ENCODE measurements at regions not wholly inside any gene's neighbourhood (a gene's known extent, or its start where the extent isn't known, plus 50 kb on each side); places are given as distances from the start of the nearest gene placed in this dataset.
A peak's percentile ranks its signal among the peaks of the same experiment; 100 is the strongest.
"Not testable (repeated sequence)": the region's sequence is repeated elsewhere in the genome, so short reads cannot be mapped to it uniquely, and the experiment has no call there.

DNA sequence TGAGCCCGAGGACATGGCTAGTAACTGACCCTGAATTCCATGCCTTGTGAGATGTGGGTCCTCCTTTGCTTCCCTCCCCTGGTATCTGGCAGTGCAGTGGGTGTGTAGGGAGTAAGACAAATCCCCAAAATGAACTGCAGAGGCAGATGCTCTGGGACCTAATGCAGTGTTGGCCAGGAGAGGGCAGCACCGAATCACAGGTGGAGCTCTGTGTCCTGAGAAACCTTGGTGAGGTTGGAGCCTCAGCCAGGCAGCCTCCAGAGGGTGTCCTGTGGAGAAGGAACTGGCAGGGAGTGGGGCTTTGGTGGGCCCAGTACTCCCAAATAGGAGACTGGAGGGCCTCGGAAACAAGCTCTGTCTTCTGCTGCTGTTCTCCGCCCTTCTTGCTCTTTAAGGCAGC lies 209.9 kb downstream of the CCNG2 start:
- intact Hi-C loops (cut with DNase I); H3K9me3 ChIP-seq; H3K4me1 ChIP-seq; H3K27ac ChIP-seq; H3K27me3 ChIP-seq; DNase-seq; H3K4me3 ChIP-seq; H3K36me3 ChIP-seq (replicated peaks in 1 of 2; ENCODE audit: insufficient read depth in 1 of 2, low read depth in 2 of 2): not testable (repeated sequence)
- TF ChIP-seq, protein P1, sequence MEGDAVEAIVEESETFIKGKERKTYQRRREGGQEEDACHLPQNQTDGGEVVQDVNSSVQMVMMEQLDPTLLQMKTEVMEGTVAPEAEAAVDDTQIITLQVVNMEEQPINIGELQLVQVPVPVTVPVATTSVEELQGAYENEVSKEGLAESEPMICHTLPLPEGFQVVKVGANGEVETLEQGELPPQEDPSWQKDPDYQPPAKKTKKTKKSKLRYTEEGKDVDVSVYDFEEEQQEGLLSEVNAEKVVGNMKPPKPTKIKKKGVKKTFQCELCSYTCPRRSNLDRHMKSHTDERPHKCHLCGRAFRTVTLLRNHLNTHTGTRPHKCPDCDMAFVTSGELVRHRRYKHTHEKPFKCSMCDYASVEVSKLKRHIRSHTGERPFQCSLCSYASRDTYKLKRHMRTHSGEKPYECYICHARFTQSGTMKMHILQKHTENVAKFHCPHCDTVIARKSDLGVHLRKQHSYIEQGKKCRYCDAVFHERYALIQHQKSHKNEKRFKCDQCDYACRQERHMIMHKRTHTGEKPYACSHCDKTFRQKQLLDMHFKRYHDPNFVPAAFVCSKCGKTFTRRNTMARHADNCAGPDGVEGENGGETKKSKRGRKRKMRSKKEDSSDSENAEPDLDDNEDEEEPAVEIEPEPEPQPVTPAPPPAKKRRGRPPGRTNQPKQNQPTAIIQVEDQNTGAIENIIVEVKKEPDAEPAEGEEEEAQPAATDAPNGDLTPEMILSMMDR (IDR thresholded peaks at IDR 0.05), result peak in 5 of 7 experiments; percentile 11 to 39 (median 29)
- WGBS, 2 donors, result 14 to 42% methylated on average over 1 to 3 of the region's 4 CpGs
- peak; percentile 88 for ATAC-seq

- DNase-seq, result no peak
- TF ChIP-seq, protein P1 (IDR thresholded peaks at IDR 0.05), result no peak
- no peak for TF ChIP-seq POLR2A (IDR thresholded peaks at IDR 0.05)
- no peaks in the 10 kb centered on the region for H3K27me3 ChIP-seq
- H3K36me3 ChIP-seq (replicated peaks in 1 of 2; ENCODE audit: insufficient read depth in 1 of 2, low read depth in 2 of 2), result no peaks in the 10 kb centered on the region
- H3K27ac ChIP-seq, result no peak overlapping the region
- intact Hi-C loops (cut with DNase I), result no loop called here
- WGBS, 2 donors, result 28 to 49% methylated on average over 4 of the region's 4 CpGs
- H3K4me1 ChIP-seq, result no peaks in the 10 kb centered on the region
- H3K4me3 ChIP-seq, result no peak overlapping the region
- no peaks in the 10 kb centered on the region for H3K9me3 ChIP-seq
- no peak for ATAC-seq
Observed at GRCh38 chr4:77367638-77368037, 210.6 kb downstream of the CCNG2 start.

DNA sequence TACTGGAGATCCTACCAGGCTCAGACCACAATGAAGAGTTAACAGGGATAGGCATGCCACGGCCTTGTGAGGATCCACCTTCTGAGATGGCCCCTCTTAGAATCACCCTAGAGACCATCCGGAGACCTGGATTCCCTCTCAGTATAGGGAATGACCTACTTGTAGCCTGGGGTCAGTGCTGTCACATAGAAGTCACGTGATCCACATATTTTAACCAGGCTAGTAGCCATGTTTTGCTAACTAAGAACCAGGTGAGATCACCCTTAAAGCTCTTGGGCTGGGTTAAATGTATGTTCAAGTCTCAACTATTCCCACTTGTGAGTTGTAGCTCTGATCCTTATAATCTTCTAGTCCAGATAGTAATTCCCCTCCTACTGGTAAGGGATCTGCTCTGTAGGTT lies 215.4 kb downstream of the CCNG2 start:
- ATAC-seq, result no peak

DNA sequence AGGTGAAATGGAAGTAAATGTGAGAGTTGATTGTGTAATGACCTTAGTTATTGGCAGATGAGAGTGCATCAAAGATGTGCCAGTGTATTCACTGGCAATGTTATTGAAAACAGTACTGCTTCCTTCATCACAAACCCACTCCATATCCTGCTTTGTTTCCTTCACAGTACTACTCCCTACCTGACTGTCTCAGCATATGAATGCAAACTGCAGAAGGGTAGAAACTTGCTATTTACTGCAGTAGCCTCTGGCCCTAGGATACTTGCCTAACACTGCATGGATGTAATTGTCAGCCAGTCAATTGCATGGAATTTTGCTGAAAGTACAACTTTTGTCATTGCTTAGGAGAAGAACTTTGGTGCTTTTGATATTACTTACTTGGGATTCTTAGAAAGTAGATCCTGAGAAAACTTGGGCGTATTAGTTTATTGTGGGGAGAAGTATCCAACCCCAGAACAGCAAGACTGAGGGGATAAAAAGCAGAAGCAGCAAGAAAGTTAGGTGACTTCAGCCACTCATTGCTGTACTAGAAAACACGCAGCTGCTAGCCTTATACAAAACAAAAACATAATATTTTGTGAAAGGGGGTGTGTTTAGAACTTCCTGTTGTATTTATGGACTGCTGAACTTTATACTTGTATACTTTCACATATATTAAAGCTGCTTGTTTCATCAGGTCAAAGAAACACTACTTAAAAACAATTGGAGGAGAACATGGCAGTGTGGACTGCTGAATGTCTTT lies 219.0 kb downstream of the CCNG2 start:
- H3K36me3 ChIP-seq (replicated peaks in 1 of 2; ENCODE audit: insufficient read depth in 1 of 2, low read depth in 2 of 2), result no peaks in the 10 kb centered on the region
- no peak overlapping the region for H3K4me3 ChIP-seq
- H3K27me3 ChIP-seq, result no peaks in the 10 kb centered on the region
- H3K9me3 ChIP-seq, result no peaks in the 10 kb centered on the region
- 65 to 81% methylated on average over 2 of the region's 2 CpGs for WGBS, 2 donors
- H3K4me1 ChIP-seq, result no peaks in the 10 kb centered on the region
- no peak for TF ChIP-seq POLR2A (IDR thresholded peaks at IDR 0.05)
- TF ChIP-seq, protein P1 (IDR thresholded peaks at IDR 0.05), result no peak
- DNase-seq, result no peak
- no peak for ATAC-seq
- intact Hi-C loops (cut with DNase I), result no loop called here
- no peak overlapping the region for H3K27ac ChIP-seq

More for the DNA sequence above, 215.4 kb downstream of the CCNG2 start:
- TF ChIP-seq, protein P1 (IDR thresholded peaks at IDR 0.05), result no peak
- H3K9me3 ChIP-seq, result no peaks in the 10 kb centered on the region
- 74 to 80% methylated on average over 3 of the region's 3 CpGs for WGBS, 2 donors
- no peak for DNase-seq
- intact Hi-C loops (cut with DNase I), result no loop called here
- no peak overlapping the region for H3K4me3 ChIP-seq
- no peaks in the 10 kb centered on the region for H3K4me1 ChIP-seq
- H3K27me3 ChIP-seq, result no peaks in the 10 kb centered on the region
- no peaks in the 10 kb centered on the region for H3K36me3 ChIP-seq (replicated peaks in 1 of 2; ENCODE audit: insufficient read depth in 1 of 2, low read depth in 2 of 2)
- H3K27ac ChIP-seq, result no peak overlapping the region
